ENCODE measurements at regions not wholly inside any gene's neighbourhood (a gene's known extent, or its start where the extent isn't known, plus 50 kb on each side); places are given as distances from the start of the nearest gene placed in this dataset.

DNA sequence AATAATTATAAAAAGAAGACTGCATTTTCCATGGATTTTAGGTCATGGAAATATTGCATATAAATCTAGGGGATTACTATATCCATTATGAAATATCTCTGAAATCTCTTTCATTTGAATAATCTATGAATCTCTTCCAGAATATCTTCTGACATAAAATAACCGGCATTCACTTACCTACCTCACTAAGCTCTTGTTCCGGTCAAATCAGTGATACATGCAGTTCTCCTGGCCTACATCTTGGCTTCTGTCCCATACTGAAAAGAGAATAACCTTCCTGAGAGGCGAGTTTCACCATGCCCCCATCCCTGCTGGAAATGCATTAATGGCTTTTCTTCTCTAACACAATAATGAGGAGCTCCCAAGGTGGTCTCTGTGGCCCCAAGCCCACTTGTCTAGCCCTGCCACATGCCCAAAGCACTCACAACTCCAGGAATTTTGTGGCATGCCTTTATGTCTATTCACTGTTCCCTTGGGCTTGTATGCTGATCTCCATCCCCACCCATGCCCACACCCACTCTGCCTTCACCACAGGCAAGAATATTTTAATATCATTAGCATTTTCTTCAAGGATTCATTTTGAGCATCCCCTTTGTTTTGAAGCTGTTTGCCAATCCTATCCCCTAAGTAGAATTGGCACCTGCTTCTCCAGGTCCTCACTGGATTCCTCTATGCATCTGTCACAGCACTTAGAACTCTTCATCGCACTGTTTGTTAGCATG is 401.6 kb downstream of the COG6 start:
- H2AFZ ChIP-seq: no peak overlapping the region
- H3K4me2 ChIP-seq: no peak overlapping the region
- ATAC-seq (no peak), DNase-seq (ENCODE audit: low spot score) (no peak)
- Mint-ChIP-seq H3K36me3 (ENCODE audit: low read depth) (no peaks in the 10 kb centered on the region), H3K27ac (no peak overlapping the region), H3K4me1 (no peaks in the 10 kb centered on the region), H3K27me3 (ENCODE audit: insufficient read depth, low read depth, poor library complexity) (no peaks in the 10 kb centered on the region), H3K4me3 (no peak overlapping the region), H3K9me3 (no peaks in the 10 kb centered on the region)
- no peak for TF ChIP-seq ZNF114 (CRISPR knock-in tag; IDR thresholded peaks at IDR 0.05)
- TF ChIP-seq, protein P1, sequence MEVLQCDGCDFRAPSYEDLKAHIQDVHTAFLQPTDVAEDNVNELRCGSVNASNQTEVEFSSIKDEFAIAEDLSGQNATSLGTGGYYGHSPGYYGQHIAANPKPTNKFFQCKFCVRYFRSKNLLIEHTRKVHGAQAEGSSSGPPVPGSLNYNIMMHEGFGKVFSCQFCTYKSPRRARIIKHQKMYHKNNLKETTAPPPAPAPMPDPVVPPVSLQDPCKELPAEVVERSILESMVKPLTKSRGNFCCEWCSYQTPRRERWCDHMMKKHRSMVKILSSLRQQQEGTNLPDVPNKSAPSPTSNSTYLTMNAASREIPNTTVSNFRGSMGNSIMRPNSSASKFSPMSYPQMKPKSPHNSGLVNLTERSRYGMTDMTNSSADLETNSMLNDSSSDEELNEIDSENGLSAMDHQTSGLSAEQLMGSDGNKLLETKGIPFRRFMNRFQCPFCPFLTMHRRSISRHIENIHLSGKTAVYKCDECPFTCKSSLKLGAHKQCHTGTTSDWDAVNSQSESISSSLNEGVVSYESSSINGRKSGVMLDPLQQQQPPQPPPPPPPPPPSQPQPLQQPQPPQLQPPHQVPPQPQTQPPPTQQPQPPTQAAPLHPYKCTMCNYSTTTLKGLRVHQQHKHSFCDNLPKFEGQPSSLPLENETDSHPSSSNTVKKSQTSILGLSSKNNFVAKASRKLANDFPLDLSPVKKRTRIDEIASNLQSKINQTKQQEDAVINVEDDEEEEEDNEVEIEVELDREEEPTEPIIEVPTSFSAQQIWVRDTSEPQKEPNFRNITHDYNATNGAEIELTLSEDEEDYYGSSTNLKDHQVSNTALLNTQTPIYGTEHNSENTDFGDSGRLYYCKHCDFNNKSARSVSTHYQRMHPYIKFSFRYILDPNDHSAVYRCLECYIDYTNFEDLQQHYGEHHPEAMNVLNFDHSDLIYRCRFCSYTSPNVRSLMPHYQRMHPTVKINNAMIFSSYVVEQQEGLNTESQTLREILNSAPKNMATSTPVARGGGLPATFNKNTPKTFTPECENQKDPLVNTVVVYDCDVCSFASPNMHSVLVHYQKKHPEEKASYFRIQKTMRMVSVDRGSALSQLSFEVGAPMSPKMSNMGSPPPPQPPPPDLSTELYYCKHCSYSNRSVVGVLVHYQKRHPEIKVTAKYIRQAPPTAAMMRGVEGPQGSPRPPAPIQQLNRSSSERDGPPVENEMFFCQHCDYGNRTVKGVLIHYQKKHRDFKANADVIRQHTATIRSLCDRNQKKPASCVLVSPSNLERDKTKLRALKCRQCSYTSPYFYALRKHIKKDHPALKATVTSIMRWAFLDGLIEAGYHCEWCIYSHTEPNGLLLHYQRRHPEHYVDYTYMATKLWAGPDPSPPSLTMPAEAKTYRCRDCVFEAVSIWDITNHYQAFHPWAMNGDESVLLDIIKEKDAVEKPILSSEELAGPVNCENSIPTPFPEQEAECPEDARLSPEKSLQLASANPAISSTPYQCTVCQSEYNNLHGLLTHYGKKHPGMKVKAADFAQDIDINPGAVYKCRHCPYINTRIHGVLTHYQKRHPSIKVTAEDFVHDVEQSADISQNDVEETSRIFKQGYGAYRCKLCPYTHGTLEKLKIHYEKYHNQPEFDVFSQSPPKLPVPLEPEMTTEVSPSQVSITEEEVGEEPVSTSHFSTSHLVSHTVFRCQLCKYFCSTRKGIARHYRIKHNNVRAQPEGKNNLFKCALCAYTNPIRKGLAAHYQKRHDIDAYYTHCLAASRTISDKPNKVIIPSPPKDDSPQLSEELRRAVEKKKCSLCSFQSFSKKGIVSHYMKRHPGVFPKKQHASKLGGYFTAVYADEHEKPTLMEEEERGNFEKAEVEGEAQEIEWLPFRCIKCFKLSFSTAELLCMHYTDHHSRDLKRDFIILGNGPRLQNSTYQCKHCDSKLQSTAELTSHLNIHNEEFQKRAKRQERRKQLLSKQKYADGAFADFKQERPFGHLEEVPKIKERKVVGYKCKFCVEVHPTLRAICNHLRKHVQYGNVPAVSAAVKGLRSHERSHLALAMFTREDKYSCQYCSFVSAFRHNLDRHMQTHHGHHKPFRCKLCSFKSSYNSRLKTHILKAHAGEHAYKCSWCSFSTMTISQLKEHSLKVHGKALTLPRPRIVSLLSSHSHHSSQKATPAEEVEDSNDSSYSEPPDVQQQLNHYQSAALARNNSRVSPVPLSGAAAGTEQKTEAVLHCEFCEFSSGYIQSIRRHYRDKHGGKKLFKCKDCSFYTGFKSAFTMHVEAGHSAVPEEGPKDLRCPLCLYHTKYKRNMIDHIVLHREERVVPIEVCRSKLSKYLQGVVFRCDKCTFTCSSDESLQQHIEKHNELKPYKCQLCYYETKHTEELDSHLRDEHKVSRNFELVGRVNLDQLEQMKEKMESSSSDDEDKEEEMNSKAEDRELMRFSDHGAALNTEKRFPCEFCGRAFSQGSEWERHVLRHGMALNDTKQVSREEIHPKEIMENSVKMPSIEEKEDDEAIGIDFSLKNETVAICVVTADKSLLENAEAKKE (CRISPR knock-in tag; IDR thresholded peaks at IDR 0.05): no peak
- TF ChIP-seq ZNF331 (CRISPR knock-in tag; IDR thresholded peaks at IDR 0.05; ENCODE audit: low read depth): no peak
- TF ChIP-seq, protein P2, sequence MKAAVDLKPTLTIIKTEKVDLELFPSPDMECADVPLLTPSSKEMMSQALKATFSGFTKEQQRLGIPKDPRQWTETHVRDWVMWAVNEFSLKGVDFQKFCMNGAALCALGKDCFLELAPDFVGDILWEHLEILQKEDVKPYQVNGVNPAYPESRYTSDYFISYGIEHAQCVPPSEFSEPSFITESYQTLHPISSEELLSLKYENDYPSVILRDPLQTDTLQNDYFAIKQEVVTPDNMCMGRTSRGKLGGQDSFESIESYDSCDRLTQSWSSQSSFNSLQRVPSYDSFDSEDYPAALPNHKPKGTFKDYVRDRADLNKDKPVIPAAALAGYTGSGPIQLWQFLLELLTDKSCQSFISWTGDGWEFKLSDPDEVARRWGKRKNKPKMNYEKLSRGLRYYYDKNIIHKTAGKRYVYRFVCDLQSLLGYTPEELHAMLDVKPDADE (IDR thresholded peaks at IDR 0.05): no peak
- TF ChIP-seq, protein P3, sequence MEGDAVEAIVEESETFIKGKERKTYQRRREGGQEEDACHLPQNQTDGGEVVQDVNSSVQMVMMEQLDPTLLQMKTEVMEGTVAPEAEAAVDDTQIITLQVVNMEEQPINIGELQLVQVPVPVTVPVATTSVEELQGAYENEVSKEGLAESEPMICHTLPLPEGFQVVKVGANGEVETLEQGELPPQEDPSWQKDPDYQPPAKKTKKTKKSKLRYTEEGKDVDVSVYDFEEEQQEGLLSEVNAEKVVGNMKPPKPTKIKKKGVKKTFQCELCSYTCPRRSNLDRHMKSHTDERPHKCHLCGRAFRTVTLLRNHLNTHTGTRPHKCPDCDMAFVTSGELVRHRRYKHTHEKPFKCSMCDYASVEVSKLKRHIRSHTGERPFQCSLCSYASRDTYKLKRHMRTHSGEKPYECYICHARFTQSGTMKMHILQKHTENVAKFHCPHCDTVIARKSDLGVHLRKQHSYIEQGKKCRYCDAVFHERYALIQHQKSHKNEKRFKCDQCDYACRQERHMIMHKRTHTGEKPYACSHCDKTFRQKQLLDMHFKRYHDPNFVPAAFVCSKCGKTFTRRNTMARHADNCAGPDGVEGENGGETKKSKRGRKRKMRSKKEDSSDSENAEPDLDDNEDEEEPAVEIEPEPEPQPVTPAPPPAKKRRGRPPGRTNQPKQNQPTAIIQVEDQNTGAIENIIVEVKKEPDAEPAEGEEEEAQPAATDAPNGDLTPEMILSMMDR (conservative IDR thresholded peaks at IDR 0.05; ENCODE audit: low read depth in 2 of 2): no peak
- TF ChIP-seq POLR2AphosphoS5 (IDR thresholded peaks at IDR 0.05; ENCODE audit: low read depth): no peak
- no peak for TF ChIP-seq EZH2phosphoT487 (IDR thresholded peaks at IDR 0.05; ENCODE audit: unreplicated experiment)
- TF ChIP-seq STAT1 (IDR thresholded peaks at IDR 0.05; ENCODE audit: unreplicated experiment): no peak
- TF ChIP-seq, protein P4, sequence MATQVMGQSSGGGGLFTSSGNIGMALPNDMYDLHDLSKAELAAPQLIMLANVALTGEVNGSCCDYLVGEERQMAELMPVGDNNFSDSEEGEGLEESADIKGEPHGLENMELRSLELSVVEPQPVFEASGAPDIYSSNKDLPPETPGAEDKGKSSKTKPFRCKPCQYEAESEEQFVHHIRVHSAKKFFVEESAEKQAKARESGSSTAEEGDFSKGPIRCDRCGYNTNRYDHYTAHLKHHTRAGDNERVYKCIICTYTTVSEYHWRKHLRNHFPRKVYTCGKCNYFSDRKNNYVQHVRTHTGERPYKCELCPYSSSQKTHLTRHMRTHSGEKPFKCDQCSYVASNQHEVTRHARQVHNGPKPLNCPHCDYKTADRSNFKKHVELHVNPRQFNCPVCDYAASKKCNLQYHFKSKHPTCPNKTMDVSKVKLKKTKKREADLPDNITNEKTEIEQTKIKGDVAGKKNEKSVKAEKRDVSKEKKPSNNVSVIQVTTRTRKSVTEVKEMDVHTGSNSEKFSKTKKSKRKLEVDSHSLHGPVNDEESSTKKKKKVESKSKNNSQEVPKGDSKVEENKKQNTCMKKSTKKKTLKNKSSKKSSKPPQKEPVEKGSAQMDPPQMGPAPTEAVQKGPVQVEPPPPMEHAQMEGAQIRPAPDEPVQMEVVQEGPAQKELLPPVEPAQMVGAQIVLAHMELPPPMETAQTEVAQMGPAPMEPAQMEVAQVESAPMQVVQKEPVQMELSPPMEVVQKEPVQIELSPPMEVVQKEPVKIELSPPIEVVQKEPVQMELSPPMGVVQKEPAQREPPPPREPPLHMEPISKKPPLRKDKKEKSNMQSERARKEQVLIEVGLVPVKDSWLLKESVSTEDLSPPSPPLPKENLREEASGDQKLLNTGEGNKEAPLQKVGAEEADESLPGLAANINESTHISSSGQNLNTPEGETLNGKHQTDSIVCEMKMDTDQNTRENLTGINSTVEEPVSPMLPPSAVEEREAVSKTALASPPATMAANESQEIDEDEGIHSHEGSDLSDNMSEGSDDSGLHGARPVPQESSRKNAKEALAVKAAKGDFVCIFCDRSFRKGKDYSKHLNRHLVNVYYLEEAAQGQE (IDR thresholded peaks at IDR 0.05; ENCODE audit: unreplicated experiment): no peak
- TF ChIP-seq JUNB (IDR thresholded peaks at IDR 0.05; ENCODE audit: unreplicated experiment): no peak
- TF ChIP-seq EZH2 (IDR thresholded peaks at IDR 0.05; ENCODE audit: low read depth, unreplicated experiment): no peak
- no peak for TF ChIP-seq NANOG (IDR thresholded peaks at IDR 0.05; ENCODE audit: borderline replicate concordance)
- TF ChIP-seq CREB1 (CRISPR knock-in tag; IDR thresholded peaks at IDR 0.05; ENCODE audit: low read depth): no peak
- no peaks in the 10 kb centered on the region for H4K20me1 ChIP-seq (replicated peaks; ENCODE audit: insufficient read depth)
- no peak overlapping the region for H3K27ac ChIP-seq (ENCODE audit: low read depth)
- H3K4me1 ChIP-seq (ENCODE audit: insufficient read depth): no peaks in the 10 kb centered on the region
- H3K27me3 ChIP-seq (ENCODE audit: insufficient read depth): no peaks in the 10 kb centered on the region
- peaks cover 10% of the 10 kb centered on the region; the same call in 1 of the 2 replicates for H3K9me2 ChIP-seq (ENCODE audit: insufficient read depth)
- no peaks in the 10 kb centered on the region for H3K79me2 ChIP-seq (replicated peaks; ENCODE audit: insufficient read depth)
- H3K36me3 ChIP-seq (ENCODE audit: insufficient read depth): no peaks in the 10 kb centered on the region
- H3F3A ChIP-seq (replicated peaks; ENCODE audit: low read depth): no peaks in the 10 kb centered on the region
- no peak overlapping the region for H3K4me3 ChIP-seq

Measured in GM23338 (cell line).